Progenitor cell of endocrine pancreas (in vitro differentiated cells): ENCODE measurements at regions not wholly inside any gene's neighbourhood (a gene's known extent, or its start where the extent isn't known, plus 50 kb on each side); places are given as distances from the start of the nearest gene placed in this dataset.

Source experiments
- DNase-seq: peaks from one replicate; pipeline ENCODE4 v3.0.0; 2021; ENCODE audit warnings: low spot score; ENCODE audit not compliant: unreplicated experiment
- H3K27ac Mint-ChIP-seq: 2 replicates; pipeline ENCODE4 v1.8.0; 2021; ENCODE audit warnings: mild to moderate bottlenecking, moderate library complexity, mixed read lengths
- H3K27me3 Mint-ChIP-seq: 2 replicates; pipeline ENCODE4 v1.8.0; 2021; ENCODE audit warnings: mixed read lengths
- H3K36me3 Mint-ChIP-seq: 2 replicates; pipeline ENCODE4 v1.8.0; 2022; ENCODE audit warnings: mixed read lengths; ENCODE audit not compliant: insufficient read depth
- H3K4me1 Mint-ChIP-seq: 2 replicates; pipeline ENCODE4 v1.8.0; 2021; ENCODE audit warnings: low read depth, mixed read lengths
- H3K4me3 Mint-ChIP-seq: 2 replicates; pipeline ENCODE4 v1.8.0; 2021; ENCODE audit warnings: low read depth, mild to moderate bottlenecking, moderate library complexity, mixed read lengths
- H3K9me3 Mint-ChIP-seq: 2 replicates; pipeline ENCODE4 v1.8.0; 2021; ENCODE audit warnings: low read depth, mixed read lengths
- TF ChIP-seq, protein P1 (sequence below): fragments of 200-600 bp; sonication (generic); IDR thresholded peaks from one replicate; pipeline ENCODE4 v1.5.0; 2021; ENCODE audit warnings: antibody characterized with exemption, mild to moderate bottlenecking; ENCODE audit not compliant: unreplicated experiment

- TF ChIP-seq, protein P1, sequence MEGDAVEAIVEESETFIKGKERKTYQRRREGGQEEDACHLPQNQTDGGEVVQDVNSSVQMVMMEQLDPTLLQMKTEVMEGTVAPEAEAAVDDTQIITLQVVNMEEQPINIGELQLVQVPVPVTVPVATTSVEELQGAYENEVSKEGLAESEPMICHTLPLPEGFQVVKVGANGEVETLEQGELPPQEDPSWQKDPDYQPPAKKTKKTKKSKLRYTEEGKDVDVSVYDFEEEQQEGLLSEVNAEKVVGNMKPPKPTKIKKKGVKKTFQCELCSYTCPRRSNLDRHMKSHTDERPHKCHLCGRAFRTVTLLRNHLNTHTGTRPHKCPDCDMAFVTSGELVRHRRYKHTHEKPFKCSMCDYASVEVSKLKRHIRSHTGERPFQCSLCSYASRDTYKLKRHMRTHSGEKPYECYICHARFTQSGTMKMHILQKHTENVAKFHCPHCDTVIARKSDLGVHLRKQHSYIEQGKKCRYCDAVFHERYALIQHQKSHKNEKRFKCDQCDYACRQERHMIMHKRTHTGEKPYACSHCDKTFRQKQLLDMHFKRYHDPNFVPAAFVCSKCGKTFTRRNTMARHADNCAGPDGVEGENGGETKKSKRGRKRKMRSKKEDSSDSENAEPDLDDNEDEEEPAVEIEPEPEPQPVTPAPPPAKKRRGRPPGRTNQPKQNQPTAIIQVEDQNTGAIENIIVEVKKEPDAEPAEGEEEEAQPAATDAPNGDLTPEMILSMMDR = no peak
- H3K4me1 Mint-ChIP-seq = peaks cover 9% of the 10 kb centered on the region
- no peaks in the 10 kb centered on the region for H3K36me3 Mint-ChIP-seq
- no peak overlapping the region for H3K4me3 Mint-ChIP-seq
- no peaks in the 10 kb centered on the region for H3K27me3 Mint-ChIP-seq
- no peak for DNase-seq
- no peak overlapping the region for H3K27ac Mint-ChIP-seq
- H3K9me3 Mint-ChIP-seq = no peaks in the 10 kb centered on the region
Measured at GRCh38 chr5:153206361-153206760, 284.1 kb upstream of the GRIA1 start.

GRCh38 chr5:153209016-153209415, 281.5 kb upstream of the GRIA1 start:
- peaks cover 10% of the 10 kb centered on the region for H3K4me1 Mint-ChIP-seq
- no peak overlapping the region for H3K27ac Mint-ChIP-seq
- no peaks in the 10 kb centered on the region for H3K27me3 Mint-ChIP-seq
- H3K4me3 Mint-ChIP-seq = no peak overlapping the region
- TF ChIP-seq, protein P1 = no peak
- no peaks in the 10 kb centered on the region for H3K9me3 Mint-ChIP-seq
- no peak for DNase-seq
- H3K36me3 Mint-ChIP-seq = no peaks in the 10 kb centered on the region

DNA sequence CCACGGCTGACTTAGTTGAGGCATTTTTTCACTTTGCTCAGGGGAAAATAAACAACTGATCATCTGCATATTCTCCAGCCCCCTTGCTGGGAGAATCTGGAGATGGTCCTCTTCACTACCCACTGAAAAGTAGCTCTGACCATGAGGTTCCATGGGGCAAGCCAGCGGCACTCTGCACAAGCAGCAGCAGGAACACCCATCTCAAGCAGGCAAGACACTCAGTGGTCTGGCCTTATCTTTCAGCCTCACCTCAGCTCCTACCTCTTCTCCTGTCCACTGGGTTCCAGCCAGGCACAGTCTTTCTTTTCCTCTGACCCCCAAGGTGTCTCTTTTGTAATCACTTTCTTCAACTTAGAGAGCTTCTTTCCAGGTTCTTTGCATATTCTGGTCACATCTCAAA, 280.8 kb upstream of the GRIA1 start:
- Mint-ChIP-seq H3K4me3 (no peak overlapping the region), H3K36me3 (no peaks in the 10 kb centered on the region), H3K4me1 (peaks cover 10% of the 10 kb centered on the region), H3K9me3 (no peaks in the 10 kb centered on the region), H3K27ac (no peak overlapping the region), H3K27me3 (no peaks in the 10 kb centered on the region)
- TF ChIP-seq, protein P1 = no peak
- DNase-seq = no peak

DNA sequence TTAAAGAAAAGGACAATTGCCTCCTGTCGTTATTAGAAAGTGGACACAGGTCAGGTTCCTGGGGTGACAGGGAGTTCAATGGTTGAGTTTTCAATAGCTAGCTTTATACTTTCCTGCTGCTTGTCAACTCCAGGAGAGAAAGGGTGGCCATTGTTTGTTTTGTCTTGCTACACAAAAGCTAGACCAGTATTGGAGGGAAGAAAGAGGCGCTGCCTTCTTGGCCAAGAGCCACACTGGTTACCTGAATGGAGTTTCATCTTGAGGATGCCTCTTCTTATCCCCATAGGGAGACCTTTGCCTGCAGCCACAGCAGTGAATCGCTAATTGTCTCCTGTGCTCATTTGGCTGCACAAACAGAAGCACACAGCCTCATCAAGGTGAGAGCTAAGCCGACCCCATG, 279.4 kb upstream of the GRIA1 start:
- DNase-seq = no peak
- Mint-ChIP-seq H3K9me3 (peaks cover 5% of the 10 kb centered on the region), H3K4me3 (no peak overlapping the region), H3K36me3 (no peaks in the 10 kb centered on the region), H3K27me3 (no peaks in the 10 kb centered on the region), H3K4me1 (peaks cover 10% of the 10 kb centered on the region), H3K27ac (no peak overlapping the region)
- TF ChIP-seq, protein P1 = no peak

- no peak for DNase-seq
- no peak overlapping the region for H3K27ac Mint-ChIP-seq
- TF ChIP-seq, protein P1 = no peak
- peaks cover 10% of the 10 kb centered on the region for H3K9me3 Mint-ChIP-seq
- H3K4me3 Mint-ChIP-seq = no peak overlapping the region
- H3K4me1 Mint-ChIP-seq = peaks cover 10% of the 10 kb centered on the region
- H3K36me3 Mint-ChIP-seq = no peaks in the 10 kb centered on the region
- H3K27me3 Mint-ChIP-seq = no peaks in the 10 kb centered on the region
Measured at GRCh38 chr5:153212471-153212870, 278.0 kb upstream of the GRIA1 start.

DNA sequence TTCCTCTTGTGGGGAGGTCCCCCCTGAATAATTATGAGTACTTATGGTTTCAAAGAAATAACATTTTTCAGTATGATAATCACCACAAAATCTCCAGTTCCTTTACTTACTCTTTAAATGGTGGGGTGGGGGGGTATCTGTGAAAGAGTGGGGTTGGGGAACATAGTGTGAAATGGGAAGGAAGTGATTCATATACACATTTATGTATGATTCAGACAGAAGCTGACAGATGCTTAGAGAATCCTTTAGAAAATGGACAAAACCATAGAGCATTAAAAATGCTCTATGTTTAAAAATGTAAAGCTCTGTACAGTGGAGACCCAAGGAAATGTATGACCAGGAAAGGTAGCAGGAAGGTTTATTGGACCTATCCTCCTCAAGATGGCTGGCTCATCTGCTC, 267.5 kb upstream of the GRIA1 start:
- no peaks in the 10 kb centered on the region for H3K4me1 Mint-ChIP-seq
- TF ChIP-seq, protein P1 = no peak
- no peaks in the 10 kb centered on the region for H3K27me3 Mint-ChIP-seq
- DNase-seq = no peak
- no peak overlapping the region for H3K4me3 Mint-ChIP-seq
- H3K27ac Mint-ChIP-seq = no peak overlapping the region
- H3K9me3 Mint-ChIP-seq = peaks cover 11% of the 10 kb centered on the region
- H3K36me3 Mint-ChIP-seq = no peaks in the 10 kb centered on the region
